OCI-LY7 (cell line): ENCODE measurements at regions not wholly inside any gene's neighbourhood (a gene's known extent, or its start where the extent isn't known, plus 50 kb on each side); places are given as distances from the start of the nearest gene placed in this dataset.

Experiments used
- BruUV-seq: library from RNA; stranded (reverse); fragments of 400-500 nt; replicated peaks from 2 replicates; lab custom pipeline; 2021; lab: Mats Ljungman, UMichigan
- CTCF ChIA-PET: fragments of 300-600 bp; sonication (Branson Sonifier 250); formaldehyde crosslinking; loops from one replicate; lab custom pipeline; 2022; ENCODE audit warnings: antibody characterized with exemption; ENCODE audit not compliant: unreplicated experiment; lab: Charles Lee
- POLR2A ChIA-PET: fragments of 300-600 bp; sonication (Branson Sonifier 250); formaldehyde crosslinking; loops from one replicate; lab custom pipeline; 2022; ENCODE audit warnings: antibody characterized with exemption; lab: Charles Lee
- DNase-seq: peaks from one replicate; pipeline ENCODE4 v3.0.0-alpha.2; 2015; ENCODE audit warnings: low spot score
- H2AFZ ChIP-seq: fragments of 200-600 bp; sonication (generic), shearing (Covaris generic); 2 replicates; pipeline ENCODE4 v1.6.1; 2014; ENCODE audit warnings: mild to moderate bottlenecking, antibody characterized with exemption, low read length, moderate library complexity
- H3K27ac ChIP-seq: fragments of 200-600 bp; sonication (generic); 2 replicates; pipeline ENCODE4 v1.5.1; 2014; ENCODE audit warnings: mixed run types, low read depth, mild to moderate bottlenecking, moderate library complexity, low read length, inconsistent platforms; ENCODE audit not compliant: poor library complexity, severe bottlenecking
- H3K36me3 ChIP-seq: fragments of 200-600 bp; sonication (generic); 2 replicates; pipeline ENCODE4 v1.6.1; 2014; ENCODE audit warnings: mild to moderate bottlenecking, antibody characterized with exemption, low read length, moderate library complexity, mixed read lengths; ENCODE audit not compliant: insufficient read depth
- H3K4me1 ChIP-seq: fragments of 200-600 bp; sonication (generic); 2 replicates; pipeline ENCODE4 v1.5.1; 2014; ENCODE audit warnings: mild to moderate bottlenecking, low read length; ENCODE audit not compliant: insufficient read depth, poor library complexity, severe bottlenecking
- H3K4me2 ChIP-seq: fragments of 200-600 bp; sonication (generic); 2 replicates; pipeline ENCODE4 v1.6.1; 2014; ENCODE audit warnings: mild to moderate bottlenecking, low read length
- H3K4me3 ChIP-seq: fragments of 200-600 bp; sonication (generic); 2 replicates; pipeline ENCODE4 v1.5.1; 2014; ENCODE audit warnings: mild to moderate bottlenecking, low read depth, low read length; ENCODE audit not compliant: poor library complexity, severe bottlenecking
- H3K79me2 ChIP-seq: fragments of 200-600 bp; sonication (generic); 2 replicates; pipeline ENCODE4 v1.6.1; 2016; ENCODE audit warnings: low read depth, mild to moderate bottlenecking, low read length, moderate library complexity, mixed read lengths; ENCODE audit not compliant: insufficient read depth
- H3K9me2 ChIP-seq: fragments of 200-600 bp; sonication (generic); 2 replicates; pipeline ENCODE4 v1.6.1; 2016; ENCODE audit warnings: mild to moderate bottlenecking, low read length, mixed read lengths; ENCODE audit not compliant: insufficient read depth
- H3K9me3 ChIP-seq: fragments of 200-600 bp; sonication (generic); 2 replicates; pipeline ENCODE4 v1.6.1; 2014; ENCODE audit warnings: mild to moderate bottlenecking, mixed run types, low read length, mixed read lengths
- H4K20me1 ChIP-seq: fragments of 200-600 bp; sonication (generic); 2 replicates; pipeline ENCODE4 v1.6.1; 2014; ENCODE audit warnings: mild to moderate bottlenecking, antibody characterized with exemption, low read length, moderate library complexity, mixed read lengths; ENCODE audit not compliant: insufficient read depth
- CTCF ChIP-seq: fragments of 200-600 bp; sonication (generic); conservative IDR thresholded peaks from 2 replicates; pipeline ENCODE4 v1.5.1; 2014; ENCODE audit warnings: mild to moderate bottlenecking, antibody characterized with exemption, low read length, moderate library complexity, mixed read lengths
- EZH2phosphoT487 ChIP-seq: fragments of 200-600 bp; sonication (generic); IDR thresholded peaks from 2 replicates; pipeline ENCODE4 v1.6.1; 2018; ENCODE audit warnings: low read depth, borderline replicate concordance, mild to moderate bottlenecking, mixed run types, antibody characterized with exemption, low read length, moderate library complexity, mixed read lengths
- intact Hi-C: fragments of 100-400 bp; cut with micrococcal nuclease; formaldehyde crosslinking; loops from one replicate; pipeline ENCODE4 v1.10.0; 2022; ENCODE audit not compliant: unreplicated experiment

- no TSS peak for BruUV-seq
- no peak overlapping the region for H2AFZ ChIP-seq
- CTCF ChIA-PET = no interaction called here
- H4K20me1 ChIP-seq = no peaks in the 10 kb centered on the region
- H3K9me2 ChIP-seq = no peaks in the 10 kb centered on the region
- POLR2A ChIA-PET = interaction anchor here (0.6 to 0.7 kb wide), 6 partner anchors 14 to 482 kb away, joined by 3 to 5 read pairs (median 4); no protein-coding TSS in a partner anchor
- no peak overlapping the region for H3K27ac ChIP-seq
- no peak for DNase-seq
- intact Hi-C loops = no loop called here
- no peaks in the 10 kb centered on the region for H3K9me3 ChIP-seq
- TF ChIP-seq EZH2phosphoT487 = no peak
- TF ChIP-seq CTCF = no peak
- H3K4me3 ChIP-seq = no peak overlapping the region
- H3K4me1 ChIP-seq = no peaks in the 10 kb centered on the region
- no peaks in the 10 kb centered on the region for H3K36me3 ChIP-seq
- no peak overlapping the region for H3K4me2 ChIP-seq
- H3K79me2 ChIP-seq = no peaks in the 10 kb centered on the region
Observed at GRCh38 chr2:19045151-19045550, 313.3 kb downstream of the OSR1 start.

- no peak overlapping the region for H3K4me3 ChIP-seq
- no peaks in the 10 kb centered on the region for H3K9me3 ChIP-seq
- CTCF ChIA-PET = no interaction called here
- H3K79me2 ChIP-seq = no peaks in the 10 kb centered on the region
- H2AFZ ChIP-seq = no peak overlapping the region
- no peak overlapping the region for H3K4me2 ChIP-seq
- no peak overlapping the region for H3K27ac ChIP-seq
- H3K4me1 ChIP-seq = no peaks in the 10 kb centered on the region
- no peaks in the 10 kb centered on the region for H3K9me2 ChIP-seq
- H4K20me1 ChIP-seq = no peaks in the 10 kb centered on the region
- no peak for TF ChIP-seq CTCF
- TF ChIP-seq EZH2phosphoT487 = no peak
- H3K36me3 ChIP-seq = no peaks in the 10 kb centered on the region
- DNase-seq = no peak
- BruUV-seq = no TSS peak
- intact Hi-C loops = no loop called here
- POLR2A ChIA-PET = no interaction called here
Observed at GRCh38 chr2:19043893-19044292, 314.5 kb downstream of the OSR1 start.

- no peak for DNase-seq
- Histone ChIP-seq H3K27ac (no peak overlapping the region), H3K4me1 (no peaks in the 10 kb centered on the region), H3K4me3 (no peak overlapping the region), H4K20me1 (no peaks in the 10 kb centered on the region), H2AFZ (no peak overlapping the region), H3K36me3 (no peaks in the 10 kb centered on the region), H3K9me3 (no peaks in the 10 kb centered on the region), H3K4me2 (no peak overlapping the region), H3K79me2 (no peaks in the 10 kb centered on the region), H3K9me2 (no peaks in the 10 kb centered on the region)
- intact Hi-C loops = no loop called here
- BruUV-seq = no TSS peak
- POLR2A ChIA-PET = no interaction called here
- TF ChIP-seq EZH2phosphoT487 (no peak), CTCF (no peak)
- CTCF ChIA-PET = no interaction called here
Observed at GRCh38 chr2:19041434-19042041, 316.9 kb downstream of the OSR1 start.
